Upper lobe of right lung (tissue), 1 donor: ENCODE measurements at regions not wholly inside any gene's neighbourhood (a gene's known extent, or its start where the extent isn't known, plus 50 kb on each side); places are given as distances from the start of the nearest gene placed in this dataset.

ENCODE experiments used
- ATAC-seq: fragments of 200-7000 bp; cut with Tn5 transposase; one replicate; pipeline ENCODE4 v1.9.1; 2020; ENCODE audit warnings: mild to moderate bottlenecking, moderate library complexity
- DNase-seq: peaks from one replicate; pipeline ENCODE4 v3.0.0-alpha.2; 2020
- H3K27ac ChIP-seq: fragments of 200-600 bp; one replicate; pipeline ENCODE4 v1.8.0; 2022
- H3K27me3 ChIP-seq: fragments of 200-600 bp; one replicate; pipeline ENCODE4 v1.8.0; 2022; ENCODE audit warnings: mild to moderate bottlenecking
- H3K36me3 ChIP-seq: fragments of 200-600 bp; one replicate; pipeline ENCODE4 v1.8.0; 2022
- H3K4me1 ChIP-seq: fragments of 200-600 bp; one replicate; pipeline ENCODE4 v1.8.0; 2022
- H3K4me3 ChIP-seq: fragments of 200-600 bp; one replicate; pipeline ENCODE4 v1.8.0; 2022; ENCODE audit warnings: mild to moderate bottlenecking
- H3K9me3 ChIP-seq: fragments of 200-600 bp; one replicate; pipeline ENCODE4 v1.8.0; 2022
- CTCF ChIP-seq: fragments of 200-600 bp; IDR thresholded peaks from one replicate; pipeline ENCODE4 v1.8.0; 2022; ENCODE audit warnings: antibody characterized with exemption
- intact Hi-C: fragments of 100-400 bp; cut with DNase I; formaldehyde crosslinking; loops from one replicate; pipeline ENCODE4 v1.11.0; 2022
- donor health status: DM: no; HTN: yes; CAD: no; lungs with severe emphysema.

- no peaks in the 10 kb centered on the region for H3K4me1 ChIP-seq
- H3K36me3 ChIP-seq = no peaks in the 10 kb centered on the region
- peaks cover 9% of the 10 kb centered on the region for H3K9me3 ChIP-seq
- H3K4me3 ChIP-seq = no peak overlapping the region
- H3K27me3 ChIP-seq = no peaks in the 10 kb centered on the region
- no peak for TF ChIP-seq CTCF
- intact Hi-C loops = no loop called here
- ATAC-seq = no peak
- no peak overlapping the region for H3K27ac ChIP-seq
- DNase-seq = no peak
Measured at GRCh38 chr12:107826276-107826675, 51.8 kb downstream of the ASCL4 start.

- intact Hi-C loops = no loop called here
- TF ChIP-seq CTCF = no peak
- Histone ChIP-seq H3K4me1 (no peaks in the 10 kb centered on the region), H3K36me3 (no peaks in the 10 kb centered on the region), H3K27me3 (peaks cover 7% of the 10 kb centered on the region), H3K4me3 (no peak overlapping the region), H3K9me3 (peaks cover 9% of the 10 kb centered on the region), H3K27ac (no peak overlapping the region)
- no peak for DNase-seq
- no peak for ATAC-seq
Measured at GRCh38 chr12:107829271-107829670, 54.8 kb downstream of the ASCL4 start.

- no peak for TF ChIP-seq CTCF
- peaks cover 7% of the 10 kb centered on the region for H3K27me3 ChIP-seq
- intact Hi-C loops = no loop called here
- no peaks in the 10 kb centered on the region for H3K4me1 ChIP-seq
- H3K27ac ChIP-seq = no peak overlapping the region
- H3K9me3 ChIP-seq = no peaks in the 10 kb centered on the region
- no peak for ATAC-seq
- H3K4me3 ChIP-seq = no peak overlapping the region
- no peak for DNase-seq
- H3K36me3 ChIP-seq = no peaks in the 10 kb centered on the region
Measured at GRCh38 chr12:107832441-107832840, 57.9 kb downstream of the ASCL4 start.

GRCh38 chr12:107840186-107840585, 65.7 kb downstream of the ASCL4 start:
- ATAC-seq = no peak
- Histone ChIP-seq H3K27me3 (peaks cover 43% of the 10 kb centered on the region), H3K4me3 (no peak overlapping the region), H3K4me1 (peaks cover 19% of the 10 kb centered on the region), H3K36me3 (no peaks in the 10 kb centered on the region), H3K9me3 (no peaks in the 10 kb centered on the region), H3K27ac (no peak overlapping the region)
- no peak for DNase-seq
- no peak for TF ChIP-seq CTCF
- intact Hi-C loops = no loop called here

- Histone ChIP-seq H3K27ac (no peak overlapping the region), H3K27me3 (peaks cover 55% of the 10 kb centered on the region), H3K4me3 (peak overlapping the region; percentile 32), H3K4me1 (peaks cover 19% of the 10 kb centered on the region), H3K9me3 (no peaks in the 10 kb centered on the region), H3K36me3 (no peaks in the 10 kb centered on the region)
- TF ChIP-seq CTCF = no peak
- DNase-seq = peak; percentile 65
- ATAC-seq = peak; percentile 56
- intact Hi-C loops = no loop called here
Measured at GRCh38 chr12:107843351-107844311, 69.1 kb downstream of the ASCL4 start.
